Central memory CD8-positive, alpha-beta T cell (primary cell): ENCODE measurements at regions not wholly inside any gene's neighbourhood (a gene's known extent, or its start where the extent isn't known, plus 50 kb on each side); places are given as distances from the start of the nearest gene placed in this dataset.

ENCODE experiments used
- ATAC-seq: fragments of 150-1000 bp; cut with Tn5 transposase; replicated peaks from 2 replicates; pipeline ENCODE4 v1.10.0; 2022; ENCODE audit warnings: mild to moderate bottlenecking, moderate FRiP score, moderate number of reproducible peaks; ENCODE audit not compliant: poor library complexity, severe bottlenecking; ENCODE audit errors: extremely low read depth
- DNase-seq, 2 donors: peaks; one replicate each; pipeline ENCODE4 v3.0.0; 2021; ENCODE audit warnings: low spot score in 2 of 2
- H3K27ac Mint-ChIP-seq: one replicate; pipeline ENCODE4 v1.8.0; 2022; ENCODE audit warnings: low read depth, mild to moderate bottlenecking, moderate library complexity, mixed read lengths
- H3K27me3 Mint-ChIP-seq: one replicate; pipeline ENCODE4 v1.8.0; 2022; ENCODE audit warnings: mixed read lengths
- H3K36me3 Mint-ChIP-seq: one replicate; pipeline ENCODE4 v1.8.0; 2022; ENCODE audit warnings: mild to moderate bottlenecking, moderate library complexity, mixed read lengths; ENCODE audit not compliant: insufficient read depth
- H3K4me1 Mint-ChIP-seq: one replicate; pipeline ENCODE4 v1.8.0; 2022; ENCODE audit warnings: mixed read lengths
- H3K4me3 Mint-ChIP-seq: one replicate; pipeline ENCODE4 v1.8.0; 2022; ENCODE audit warnings: mild to moderate bottlenecking, moderate library complexity, mixed read lengths
- H3K9me3 Mint-ChIP-seq: one replicate; pipeline ENCODE4 v1.8.0; 2022; ENCODE audit warnings: mixed read lengths

DNA sequence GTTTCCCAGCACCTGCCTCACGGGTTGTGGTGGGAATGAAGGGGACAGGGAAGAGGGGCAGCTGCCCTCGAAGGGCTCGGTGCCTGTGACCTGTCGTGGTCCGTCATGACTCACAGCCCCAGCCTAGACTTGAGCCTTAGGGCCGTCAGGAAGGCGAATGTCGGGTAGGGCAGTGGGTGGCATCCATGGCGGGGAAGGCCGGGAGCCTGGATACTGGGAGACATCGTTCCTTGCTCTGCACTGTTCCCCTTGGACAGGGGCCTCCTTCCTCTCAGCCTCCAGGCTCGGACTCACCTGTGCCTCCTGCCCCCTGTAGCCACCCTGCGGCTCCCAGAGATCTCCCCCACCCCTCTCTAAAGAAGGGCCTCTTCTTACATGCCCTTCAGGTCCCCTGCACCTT lies 52.2 kb upstream of the APCDD1L start:
- H3K27me3 Mint-ChIP-seq = peaks cover 41% of the 10 kb centered on the region
- H3K36me3 Mint-ChIP-seq = no peaks in the 10 kb centered on the region
- no peaks in the 10 kb centered on the region for H3K4me1 Mint-ChIP-seq
- H3K4me3 Mint-ChIP-seq = no peak overlapping the region
- DNase-seq (no peak), ATAC-seq (no peak)
- H3K9me3 Mint-ChIP-seq = no peaks in the 10 kb centered on the region
- no peak overlapping the region for H3K27ac Mint-ChIP-seq

DNA sequence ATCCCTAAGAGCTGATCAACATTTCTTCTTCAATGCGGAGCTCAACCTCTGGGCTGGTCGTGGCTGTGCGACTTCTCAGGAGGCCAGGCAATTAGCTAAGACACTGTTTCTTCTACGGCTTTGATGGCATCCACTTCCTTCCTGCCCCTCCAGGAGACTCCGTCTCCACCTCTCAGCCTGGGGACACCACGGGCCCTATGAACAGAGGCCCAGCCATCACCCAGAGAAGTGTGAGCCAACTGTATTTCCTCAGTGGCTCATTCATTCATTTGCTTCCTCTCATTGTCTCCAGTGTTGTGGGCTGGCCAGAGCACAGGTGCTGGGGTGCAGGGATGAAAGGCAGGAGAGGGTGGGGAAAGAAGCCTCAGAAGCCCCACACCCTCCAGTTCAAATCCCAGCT lies 51.8 kb upstream of the APCDD1L start:
- peaks cover 41% of the 10 kb centered on the region for H3K27me3 Mint-ChIP-seq
- H3K4me1 Mint-ChIP-seq = no peaks in the 10 kb centered on the region
- no peak overlapping the region for H3K27ac Mint-ChIP-seq
- no peak for ATAC-seq
- DNase-seq = no peak
- no peak overlapping the region for H3K4me3 Mint-ChIP-seq
- H3K9me3 Mint-ChIP-seq = no peaks in the 10 kb centered on the region
- H3K36me3 Mint-ChIP-seq = no peaks in the 10 kb centered on the region

DNA sequence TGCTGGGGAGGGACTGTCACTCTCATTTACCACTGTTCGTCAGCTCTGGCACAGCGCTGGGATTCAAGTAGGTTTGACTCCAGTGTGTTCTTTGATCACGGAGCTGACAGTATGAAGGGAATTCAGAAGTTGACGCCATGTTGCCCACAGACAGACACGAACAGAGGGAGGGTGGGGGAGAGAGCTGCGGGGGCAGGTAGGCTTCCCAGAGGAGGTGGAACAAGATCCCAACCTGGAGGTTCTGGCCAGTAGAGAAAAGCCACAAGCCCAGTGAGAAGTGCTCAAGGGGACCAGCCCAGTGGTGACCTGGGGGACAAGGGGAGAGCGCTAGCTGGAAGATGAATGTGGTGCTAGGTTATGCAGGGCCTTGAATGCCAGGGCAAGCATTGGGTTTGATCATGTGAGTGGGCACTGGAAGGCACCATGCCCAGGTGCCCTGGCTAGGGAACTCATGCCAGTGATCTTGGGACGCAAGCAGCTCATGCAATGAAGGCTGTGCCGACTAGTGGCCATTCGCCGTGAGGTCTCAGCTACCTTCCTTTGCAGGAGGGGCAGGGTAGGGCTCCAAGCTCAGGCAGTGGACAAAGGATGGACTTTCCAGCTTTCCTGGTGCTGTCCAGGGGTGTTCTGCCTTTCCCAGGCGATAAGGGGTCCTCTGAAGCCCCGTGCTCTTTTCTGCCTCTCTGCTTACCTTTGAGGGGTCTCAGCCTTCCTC lies 50.4 kb upstream of the APCDD1L start:
- Mint-ChIP-seq H3K27me3 (peaks cover 40% of the 10 kb centered on the region), H3K9me3 (no peaks in the 10 kb centered on the region), H3K27ac (no peak overlapping the region), H3K36me3 (no peaks in the 10 kb centered on the region), H3K4me3 (no peak overlapping the region), H3K4me1 (no peaks in the 10 kb centered on the region)
- DNase-seq (no peak), ATAC-seq (no peak)
